Central memory CD8-positive, alpha-beta T cell (primary cell): ENCODE measurements at regions not wholly inside any gene's neighbourhood (a gene's known extent, or its start where the extent isn't known, plus 50 kb on each side); places are given as distances from the start of the nearest gene placed in this dataset.

Source experiments
- ATAC-seq: fragments of 150-1000 bp; cut with Tn5 transposase; replicated peaks from 2 replicates; pipeline ENCODE4 v1.10.0; 2022; ENCODE audit warnings: mild to moderate bottlenecking, moderate FRiP score, moderate number of reproducible peaks; ENCODE audit not compliant: poor library complexity, severe bottlenecking; ENCODE audit errors: extremely low read depth
- DNase-seq, 2 donors: peaks; one replicate each; pipeline ENCODE4 v3.0.0; 2021; ENCODE audit warnings: low spot score in 2 of 2
- H3K27ac Mint-ChIP-seq: one replicate; pipeline ENCODE4 v1.8.0; 2022; ENCODE audit warnings: low read depth, mild to moderate bottlenecking, moderate library complexity, mixed read lengths
- H3K27me3 Mint-ChIP-seq: one replicate; pipeline ENCODE4 v1.8.0; 2022; ENCODE audit warnings: mixed read lengths
- H3K36me3 Mint-ChIP-seq: one replicate; pipeline ENCODE4 v1.8.0; 2022; ENCODE audit warnings: mild to moderate bottlenecking, moderate library complexity, mixed read lengths; ENCODE audit not compliant: insufficient read depth
- H3K4me1 Mint-ChIP-seq: one replicate; pipeline ENCODE4 v1.8.0; 2022; ENCODE audit warnings: mixed read lengths
- H3K4me3 Mint-ChIP-seq: one replicate; pipeline ENCODE4 v1.8.0; 2022; ENCODE audit warnings: mild to moderate bottlenecking, moderate library complexity, mixed read lengths
- H3K9me3 Mint-ChIP-seq: one replicate; pipeline ENCODE4 v1.8.0; 2022; ENCODE audit warnings: mixed read lengths

GRCh38 chr15:81948751-81949150 is 97.1 kb downstream of the MEX3B start:
- no peak for DNase-seq
- Mint-ChIP-seq H3K9me3 (no peaks in the 10 kb centered on the region), H3K27ac (no peak overlapping the region), H3K4me1 (no peaks in the 10 kb centered on the region), H3K36me3 (peaks cover 6% of the 10 kb centered on the region), H3K27me3 (no peaks in the 10 kb centered on the region), H3K4me3 (no peak overlapping the region)
- ATAC-seq = no peak

GRCh38 chr15:81948222-81948621 is 97.6 kb downstream of the MEX3B start:
- DNase-seq (no peak), ATAC-seq (no peak)
- H3K4me1 Mint-ChIP-seq = no peaks in the 10 kb centered on the region
- no peaks in the 10 kb centered on the region for H3K9me3 Mint-ChIP-seq
- no peak overlapping the region for H3K27ac Mint-ChIP-seq
- H3K27me3 Mint-ChIP-seq = no peaks in the 10 kb centered on the region
- H3K36me3 Mint-ChIP-seq = peaks cover 6% of the 10 kb centered on the region
- H3K4me3 Mint-ChIP-seq = no peak overlapping the region

- ATAC-seq (no peak), DNase-seq (no peak)
- Mint-ChIP-seq H3K4me1 (no peaks in the 10 kb centered on the region), H3K27me3 (no peaks in the 10 kb centered on the region), H3K9me3 (no peaks in the 10 kb centered on the region), H3K4me3 (no peak overlapping the region), H3K36me3 (peaks cover 6% of the 10 kb centered on the region), H3K27ac (no peak overlapping the region)
Observed at GRCh38 chr15:81947548-81947947, 98.3 kb downstream of the MEX3B start.

GRCh38 chr15:81945014-81945615 is 100.7 kb downstream of the MEX3B start:
- H3K27ac Mint-ChIP-seq = no peak overlapping the region
- DNase-seq (no peak), ATAC-seq (no peak)
- peaks cover 4% of the 10 kb centered on the region for H3K9me3 Mint-ChIP-seq
- H3K4me1 Mint-ChIP-seq = no peaks in the 10 kb centered on the region
- H3K36me3 Mint-ChIP-seq = peaks cover 4% of the 10 kb centered on the region
- H3K27me3 Mint-ChIP-seq = no peaks in the 10 kb centered on the region
- no peak overlapping the region for H3K4me3 Mint-ChIP-seq

GRCh38 chr15:81942655-81943195 is 103.1 kb downstream of the MEX3B start:
- no peaks in the 10 kb centered on the region for H3K4me1 Mint-ChIP-seq
- DNase-seq = no peak
- no peak overlapping the region for H3K27ac Mint-ChIP-seq
- no peak for ATAC-seq
- peaks cover 1% of the 10 kb centered on the region for H3K27me3 Mint-ChIP-seq
- H3K9me3 Mint-ChIP-seq = peaks cover 4% of the 10 kb centered on the region
- no peak overlapping the region for H3K4me3 Mint-ChIP-seq
- H3K36me3 Mint-ChIP-seq = no peaks in the 10 kb centered on the region

- Mint-ChIP-seq H3K36me3 (no peaks in the 10 kb centered on the region), H3K9me3 (peaks cover 4% of the 10 kb centered on the region), H3K4me1 (no peaks in the 10 kb centered on the region)
Observed at GRCh38 chr15:81942157-81942556, 103.7 kb downstream of the MEX3B start.

GRCh38 chr15:81941479-81941878 is 104.3 kb downstream of the MEX3B start:
- no peak overlapping the region for H3K4me3 Mint-ChIP-seq
- ATAC-seq (no peak), DNase-seq (no peak)
- H3K4me1 Mint-ChIP-seq = no peaks in the 10 kb centered on the region
- no peaks in the 10 kb centered on the region for H3K36me3 Mint-ChIP-seq
- H3K9me3 Mint-ChIP-seq = peaks cover 4% of the 10 kb centered on the region
- H3K27me3 Mint-ChIP-seq = peaks cover 8% of the 10 kb centered on the region
- H3K27ac Mint-ChIP-seq = no peak overlapping the region

More at GRCh38 chr15:81942157-81942556, 103.7 kb downstream of the MEX3B start:
- H3K4me3 Mint-ChIP-seq = no peak overlapping the region
- DNase-seq (no peak), ATAC-seq (no peak)
- peaks cover 7% of the 10 kb centered on the region for H3K27me3 Mint-ChIP-seq
- no peak overlapping the region for H3K27ac Mint-ChIP-seq

- Mint-ChIP-seq H3K27me3 (peaks cover 8% of the 10 kb centered on the region), H3K4me1 (no peaks in the 10 kb centered on the region), H3K27ac (no peak overlapping the region), H3K36me3 (no peaks in the 10 kb centered on the region), H3K9me3 (peaks cover 4% of the 10 kb centered on the region), H3K4me3 (no peak overlapping the region)
- no peak for ATAC-seq
- DNase-seq = no peak
Observed at GRCh38 chr15:81940467-81941451, 105.1 kb downstream of the MEX3B start.

- Mint-ChIP-seq H3K27ac (no peak overlapping the region), H3K4me1 (no peaks in the 10 kb centered on the region), H3K27me3 (peaks cover 8% of the 10 kb centered on the region), H3K36me3 (no peaks in the 10 kb centered on the region), H3K9me3 (peaks cover 4% of the 10 kb centered on the region), H3K4me3 (no peak overlapping the region)
- DNase-seq (no peak), ATAC-seq (no peak)
Observed at GRCh38 chr15:81939604-81940440, 106.0 kb downstream of the MEX3B start.

GRCh38 chr15:81937189-81937588 is 108.6 kb downstream of the MEX3B start:
- DNase-seq = no peak
- Mint-ChIP-seq H3K27me3 (peaks cover 8% of the 10 kb centered on the region), H3K4me3 (no peak overlapping the region), H3K9me3 (peaks cover 4% of the 10 kb centered on the region), H3K4me1 (no peaks in the 10 kb centered on the region), H3K36me3 (no peaks in the 10 kb centered on the region), H3K27ac (no peak overlapping the region)
- no peak for ATAC-seq

- no peak for DNase-seq
- no peak for ATAC-seq
- Mint-ChIP-seq H3K27ac (no peak overlapping the region), H3K9me3 (no peaks in the 10 kb centered on the region), H3K4me3 (no peak overlapping the region), H3K36me3 (no peaks in the 10 kb centered on the region), H3K4me1 (no peaks in the 10 kb centered on the region), H3K27me3 (no peaks in the 10 kb centered on the region)
Observed at GRCh38 chr15:81930582-81931369, 115.0 kb downstream of the MEX3B start.

GRCh38 chr15:81929557-81929956 is 116.3 kb downstream of the MEX3B start:
- Mint-ChIP-seq H3K36me3 (no peaks in the 10 kb centered on the region), H3K27me3 (no peaks in the 10 kb centered on the region), H3K4me1 (no peaks in the 10 kb centered on the region), H3K9me3 (no peaks in the 10 kb centered on the region), H3K4me3 (no peak overlapping the region), H3K27ac (no peak overlapping the region)
- no peak for ATAC-seq
- no peak for DNase-seq
